B cell (primary cell): ENCODE measurements at regions not wholly inside any gene's neighbourhood (a gene's known extent, or its start where the extent isn't known, plus 50 kb on each side); places are given as distances from the start of the nearest gene placed in this dataset.

Source experiments
- CTCF ChIP-seq: fragments of 200-600 bp; IDR thresholded peaks from one replicate; pipeline ENCODE4 v1.8.0; 2022; ENCODE audit warnings: antibody characterized with exemption, mild to moderate bottlenecking
- EZH2 ChIP-seq: IDR thresholded peaks from 2 replicates; pipeline ENCODE4 v1.6.1; 2012; ENCODE audit warnings: borderline replicate concordance, low read depth, mild to moderate bottlenecking, moderate library complexity, low read length; ENCODE audit not compliant: insufficient read depth, poor library complexity, severe bottlenecking

- TF ChIP-seq CTCF: no peak
- TF ChIP-seq EZH2: no peak
Measured at GRCh38 chr10:130875116-130875515, 436.4 kb downstream of the TCERG1L start.
